ENCODE measurements at regions not wholly inside any gene's neighbourhood (a gene's known extent, or its start where the extent isn't known, plus 50 kb on each side); places are given as distances from the start of the nearest gene placed in this dataset.

GRCh38 chr11:82080160-82080559, 653.5 kb downstream of the FAM181B start:
- no peaks in the 10 kb centered on the region for H3K36me3 ChIP-seq (ENCODE audit: control insufficient read depth in 2 of 4, insufficient read depth in 4 of 4, low read length in 3 of 4)
- no peak overlapping the region for H2BK20ac ChIP-seq (ENCODE audit: low read length)

More at GRCh38 chr11:82080160-82080559, 653.5 kb downstream of the FAM181B start:
- no peak overlapping the region for H3K27ac ChIP-seq (ENCODE audit: low read depth, low read length)
- H3K4me1 ChIP-seq (replicated peaks in 1 of 4; ENCODE audit: control insufficient read depth in 3 of 4, insufficient read depth in 4 of 4, low read length in 3 of 4): peaks cover 0 to 2% (median 0%) of the 10 kb centered on the region in 4 experiments; a peak in 1 of 7 replicates
- H2BK5ac ChIP-seq (ENCODE audit: low read depth, low read length): no peak overlapping the region
- H4K8ac ChIP-seq (ENCODE audit: extremely low read depth, insufficient read depth, low read length): no peak overlapping the region
- H3K9me3 ChIP-seq (ENCODE audit: insufficient read depth in 2 of 2, low read depth in 1 of 2, low read length in 1 of 2): no peaks in the 10 kb centered on the region
- H3K23ac ChIP-seq (ENCODE audit: insufficient read length): no peak overlapping the region
- DNase-seq (ENCODE audit: low read depth in 1 of 2, low spot score in 2 of 2): no peak
- H3K4ac ChIP-seq (replicated peaks; ENCODE audit: insufficient read length, low read depth, low read length): no peak overlapping the region
- no peak overlapping the region for H2BK12ac ChIP-seq (ENCODE audit: low read depth, low read length)
- ChIA-PET CTCF (ENCODE audit: partially characterized antibody) (interaction anchor here (1.3 kb wide), 1 partner anchor 438 kb away, joined by 3 read pairs; no protein-coding TSS in a partner anchor), POLR2A (ENCODE audit: partially characterized antibody) (no interaction called here)
- H2AFZ ChIP-seq (ENCODE audit: low read length): no peak overlapping the region
- H4K5ac ChIP-seq (ENCODE audit: insufficient read length, low read depth, low read length): no peak overlapping the region
- no peaks in the 10 kb centered on the region for H3K23me2 ChIP-seq (ENCODE audit: low read depth, low read length)
- no peak for TF ChIP-seq CBX5 (IDR thresholded peaks at IDR 0.05; ENCODE audit: low read depth, low read length)
- no peak for TF ChIP-seq POLR2A (IDR thresholded peaks at IDR 0.05; ENCODE audit: control extremely low read depth in 1 of 2, low read depth in 2 of 2, low read length in 2 of 2)
- no peak for TF ChIP-seq POU5F1 (IDR thresholded peaks at IDR 0.05; ENCODE audit: low read depth, low read length)
- no peak for TF ChIP-seq BRCA1 (IDR thresholded peaks at IDR 0.05; ENCODE audit: low read depth, low read length)
- no peak for TF ChIP-seq RNF2 (IDR thresholded peaks at IDR 0.05; ENCODE audit: borderline replicate concordance, low read depth, low read length, missing control alignments, poor library complexity, severe bottlenecking)
- TF ChIP-seq RFX5 (IDR thresholded peaks at IDR 0.05; ENCODE audit: borderline replicate concordance, low read depth, low read length): no peak
- no peak for TF ChIP-seq GABPA (IDR thresholded peaks at IDR 0.05; ENCODE audit: borderline replicate concordance, insufficient read depth, low read length)
- TF ChIP-seq ZNF274 (IDR thresholded peaks at IDR 0.05; ENCODE audit: borderline replicate concordance, extremely low read depth, low read length): no peak
- H3K79me1 ChIP-seq (ENCODE audit: low read depth, low read length): no peaks in the 10 kb centered on the region
- H2BK15ac ChIP-seq (ENCODE audit: low read length): no peak overlapping the region
- H3K9ac ChIP-seq (replicated peaks in 1 of 4; ENCODE audit: extremely low read depth in 1 of 4, low read depth in 3 of 4, low read length in 3 of 4): no peak overlapping the region
- no peak overlapping the region for H3K14ac ChIP-seq (ENCODE audit: insufficient read length)
- H3K56ac ChIP-seq (replicated peaks; ENCODE audit: insufficient read length, low read depth, low read length): no peak overlapping the region
- no peak overlapping the region for H3K4me3 ChIP-seq (ENCODE audit: extremely low read depth in 1 of 4, insufficient read depth in 2 of 4, low read depth in 3 of 4, low read length in 4 of 4)
- no peak overlapping the region for H4K91ac ChIP-seq (replicated peaks; ENCODE audit: insufficient read length, low read length)
- H2BK120ac ChIP-seq (replicated peaks; ENCODE audit: low read depth, low read length): no peak overlapping the region
- no peaks in the 10 kb centered on the region for H3K79me2 ChIP-seq (ENCODE audit: control insufficient read depth in 1 of 2, insufficient read depth in 2 of 2, low read length in 2 of 2)
- no peak overlapping the region for H3K4me2 ChIP-seq (ENCODE audit: insufficient read depth in 1 of 2, low read depth in 2 of 2, low read length in 2 of 2)
- H3K27me3 ChIP-seq (replicated peaks in 1 of 4; ENCODE audit: control insufficient read depth in 3 of 4, extremely low read depth in 1 of 4, insufficient read depth in 3 of 4, low read length in 3 of 4): no peaks in the 10 kb centered on the region
- WGBS, 2 experiments (ENCODE audit: extremely low coverage in 1 of 2, insufficient coverage in 1 of 2, insufficient read length in 1 of 2, insufficient replicate concordance in 2 of 2, low coverage in 1 of 2, low lambda C conversion rate in 2 of 2, missing lambda C conversion rate in 1 of 2): 94% methylated on average over 2 of the region's 2 CpGs; no CpG with 5 or more reads in 1 of the 2 experiments
- H2AK5ac ChIP-seq (ENCODE audit: low read depth, low read length): no peak overlapping the region
- H3K18ac ChIP-seq (ENCODE audit: extremely low read depth, low read length): no peak overlapping the region
- H4K20me1 ChIP-seq (replicated peaks in 1 of 2; ENCODE audit: control insufficient read depth in 1 of 2, insufficient read depth in 2 of 2, low read length in 2 of 2): no peaks in the 10 kb centered on the region
- FAIRE-seq: no peak

Data from H1 (cell line).